Endothelial cell (in vitro differentiated cells): ENCODE measurements at regions not wholly inside any gene's neighbourhood (a gene's known extent, or its start where the extent isn't known, plus 50 kb on each side); places are given as distances from the start of the nearest gene placed in this dataset.
A peak's percentile ranks its signal among the peaks of the same experiment; 100 is the strongest.

Experiments
- DNase-seq: peaks from one replicate; pipeline ENCODE4 v3.0.0; 2021; ENCODE audit warnings: low spot score
- H3K27ac Mint-ChIP-seq: one replicate; pipeline ENCODE4 v1.8.0; 2021; ENCODE audit warnings: mixed read lengths, inconsistent platforms; ENCODE audit not compliant: unreplicated experiment
- H3K27me3 Mint-ChIP-seq: one replicate; pipeline ENCODE4 v1.8.0; 2021; ENCODE audit warnings: mild to moderate bottlenecking, moderate library complexity, mixed read lengths, inconsistent platforms; ENCODE audit not compliant: unreplicated experiment
- H3K36me3 Mint-ChIP-seq: one replicate; pipeline ENCODE4 v1.8.0; 2021; ENCODE audit warnings: mild to moderate bottlenecking, low read depth, mixed read lengths, inconsistent platforms; ENCODE audit not compliant: unreplicated experiment
- H3K4me1 Mint-ChIP-seq: one replicate; pipeline ENCODE4 v1.8.0; 2021; ENCODE audit warnings: mild to moderate bottlenecking, mixed read lengths, inconsistent platforms; ENCODE audit not compliant: unreplicated experiment
- H3K4me3 Mint-ChIP-seq: one replicate; pipeline ENCODE4 v1.8.0; 2021; ENCODE audit warnings: mild to moderate bottlenecking, mixed read lengths, inconsistent platforms; ENCODE audit not compliant: unreplicated experiment
- H3K9me3 Mint-ChIP-seq: one replicate; pipeline ENCODE4 v1.8.0; 2021; ENCODE audit warnings: mixed read lengths, inconsistent platforms; ENCODE audit not compliant: unreplicated experiment
- TF ChIP-seq, protein P1 (sequence below): fragments of 200-600 bp; sonication (generic); IDR thresholded peaks from one replicate; pipeline ENCODE4 v1.5.0; 2021; ENCODE audit warnings: antibody characterized with exemption; ENCODE audit not compliant: unreplicated experiment

DNA sequence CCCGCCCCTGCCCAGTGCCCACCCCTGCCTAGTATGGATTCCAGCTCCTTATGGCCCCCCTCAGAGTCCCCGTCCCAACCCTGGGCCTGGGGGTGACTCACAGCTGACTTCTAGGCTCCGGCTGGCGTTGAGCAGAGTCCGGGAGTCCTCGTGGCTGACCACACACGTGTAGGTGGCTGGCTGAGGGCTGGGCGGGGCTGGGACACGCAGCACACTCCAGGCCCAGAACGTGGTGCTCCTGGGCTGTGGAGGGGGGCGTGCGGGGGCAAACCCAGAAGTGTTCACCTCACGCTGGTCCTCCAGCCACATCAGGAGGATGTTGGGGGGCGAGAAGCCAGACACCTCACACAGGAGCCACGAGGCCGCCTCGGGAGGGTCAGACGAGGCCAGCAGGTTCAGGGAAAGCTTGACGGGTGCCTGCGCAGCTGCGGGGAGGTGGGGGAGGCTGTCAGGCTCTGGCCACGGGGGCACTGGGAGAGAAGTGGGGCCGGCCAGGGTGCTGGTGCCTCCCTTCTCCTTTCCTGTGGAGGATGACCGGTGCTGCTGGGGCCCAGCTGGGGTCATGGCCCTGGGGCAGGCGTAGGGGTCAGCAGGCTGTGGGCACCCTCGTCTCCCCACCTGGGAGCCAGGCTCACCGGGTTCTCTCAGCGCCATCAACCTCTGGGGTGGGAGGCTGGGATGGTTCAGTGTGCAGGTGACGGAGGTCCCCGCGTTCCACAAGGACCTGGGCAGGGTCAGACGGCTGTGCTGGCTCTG lies 314.1 kb downstream of the TMEM121 start:
- no peak for DNase-seq
- Mint-ChIP-seq H3K4me1 (no peaks in the 10 kb centered on the region), H3K9me3 (peaks cover 45% of the 10 kb centered on the region), H3K36me3 (peaks cover 30% of the 10 kb centered on the region), H3K27me3 (peaks cover 22% of the 10 kb centered on the region), H3K27ac (no peak overlapping the region), H3K4me3 (no peak overlapping the region)
- TF ChIP-seq, protein P1, sequence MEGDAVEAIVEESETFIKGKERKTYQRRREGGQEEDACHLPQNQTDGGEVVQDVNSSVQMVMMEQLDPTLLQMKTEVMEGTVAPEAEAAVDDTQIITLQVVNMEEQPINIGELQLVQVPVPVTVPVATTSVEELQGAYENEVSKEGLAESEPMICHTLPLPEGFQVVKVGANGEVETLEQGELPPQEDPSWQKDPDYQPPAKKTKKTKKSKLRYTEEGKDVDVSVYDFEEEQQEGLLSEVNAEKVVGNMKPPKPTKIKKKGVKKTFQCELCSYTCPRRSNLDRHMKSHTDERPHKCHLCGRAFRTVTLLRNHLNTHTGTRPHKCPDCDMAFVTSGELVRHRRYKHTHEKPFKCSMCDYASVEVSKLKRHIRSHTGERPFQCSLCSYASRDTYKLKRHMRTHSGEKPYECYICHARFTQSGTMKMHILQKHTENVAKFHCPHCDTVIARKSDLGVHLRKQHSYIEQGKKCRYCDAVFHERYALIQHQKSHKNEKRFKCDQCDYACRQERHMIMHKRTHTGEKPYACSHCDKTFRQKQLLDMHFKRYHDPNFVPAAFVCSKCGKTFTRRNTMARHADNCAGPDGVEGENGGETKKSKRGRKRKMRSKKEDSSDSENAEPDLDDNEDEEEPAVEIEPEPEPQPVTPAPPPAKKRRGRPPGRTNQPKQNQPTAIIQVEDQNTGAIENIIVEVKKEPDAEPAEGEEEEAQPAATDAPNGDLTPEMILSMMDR = no peak

DNA sequence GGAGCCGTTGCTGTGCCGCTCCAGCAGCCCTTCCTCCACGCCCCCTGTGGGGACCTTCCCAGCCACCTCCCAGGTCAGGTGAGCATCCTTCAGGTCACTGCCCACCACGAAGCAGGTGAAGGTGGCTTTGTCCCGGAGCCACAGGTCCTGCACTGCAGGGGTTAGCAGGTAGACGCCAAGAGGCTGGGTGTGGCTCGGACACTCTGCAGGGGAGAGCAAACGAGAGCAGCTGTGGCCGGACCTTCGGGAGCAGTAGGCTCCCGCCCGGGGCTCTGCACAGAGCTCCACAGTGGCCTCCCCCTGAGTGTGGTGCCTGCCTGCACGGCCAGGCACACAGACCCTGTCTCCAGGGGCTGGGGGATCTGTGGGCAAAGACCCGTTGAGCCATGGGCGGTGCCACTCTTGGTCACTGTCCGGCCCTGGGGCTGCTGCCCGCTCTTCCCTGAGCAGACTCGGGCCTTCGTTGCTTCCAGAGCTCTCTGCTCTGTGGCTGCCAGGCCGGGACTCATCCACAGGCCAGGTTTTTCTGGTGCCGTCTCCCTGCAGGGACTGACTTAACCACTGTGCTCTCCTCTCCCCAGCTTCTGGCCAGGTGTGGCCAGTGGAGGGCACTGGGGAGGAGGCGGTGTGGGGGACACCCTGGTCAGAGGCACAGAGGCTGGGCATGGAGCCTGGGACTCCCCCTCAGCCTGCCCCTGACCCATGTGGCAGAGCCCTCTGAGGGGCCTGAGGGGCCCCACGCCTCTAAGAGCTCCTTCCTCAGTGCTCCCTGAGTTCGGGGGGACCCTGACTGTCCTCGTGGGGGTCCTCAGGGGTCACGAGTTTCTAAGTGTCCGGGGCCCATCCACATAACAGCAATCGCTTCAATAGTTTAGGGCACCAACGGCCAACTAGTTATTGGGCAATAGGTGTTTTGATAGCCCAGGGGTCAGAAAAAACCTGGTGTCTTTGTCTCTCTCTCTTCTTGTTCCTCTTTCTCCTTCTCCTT lies 314.9 kb downstream of the TMEM121 start:
- H3K27me3 Mint-ChIP-seq = peaks cover 21% of the 10 kb centered on the region
- H3K4me3 Mint-ChIP-seq = peak overlapping the region; percentile 77
- no peaks in the 10 kb centered on the region for H3K4me1 Mint-ChIP-seq
- TF ChIP-seq, protein P1 = no peak
- H3K9me3 Mint-ChIP-seq = peaks cover 41% of the 10 kb centered on the region
- H3K36me3 Mint-ChIP-seq = peaks cover 29% of the 10 kb centered on the region
- no peak overlapping the region for H3K27ac Mint-ChIP-seq
- DNase-seq = no peak

DNA sequence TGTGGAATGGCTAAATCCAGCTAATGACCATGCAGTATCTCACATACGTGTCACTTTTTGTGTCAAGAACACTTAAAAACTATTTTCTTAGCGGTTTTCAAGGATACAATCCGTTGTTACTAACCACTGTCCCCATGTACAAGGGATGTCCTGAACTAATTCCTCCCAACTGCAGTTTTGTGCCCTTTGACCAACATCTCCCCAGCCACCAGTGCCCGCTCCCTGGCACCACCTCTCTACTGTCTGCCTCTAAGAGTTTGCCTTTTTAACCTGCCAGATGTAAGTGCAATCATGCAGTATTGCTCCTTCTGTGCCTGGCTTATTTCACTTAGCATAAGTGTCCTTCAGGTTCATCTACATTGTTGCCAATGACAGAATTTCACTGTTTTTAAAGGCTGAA lies 315.7 kb downstream of the TMEM121 start:
- H3K9me3 Mint-ChIP-seq = peaks cover 43% of the 10 kb centered on the region
- H3K27ac Mint-ChIP-seq = no peak overlapping the region
- H3K4me1 Mint-ChIP-seq = no peaks in the 10 kb centered on the region
- H3K4me3 Mint-ChIP-seq = peak overlapping the region; percentile 77
- H3K36me3 Mint-ChIP-seq = peaks cover 31% of the 10 kb centered on the region
- H3K27me3 Mint-ChIP-seq = peaks cover 26% of the 10 kb centered on the region
- TF ChIP-seq, protein P1 = no peak
- no peak for DNase-seq

DNA sequence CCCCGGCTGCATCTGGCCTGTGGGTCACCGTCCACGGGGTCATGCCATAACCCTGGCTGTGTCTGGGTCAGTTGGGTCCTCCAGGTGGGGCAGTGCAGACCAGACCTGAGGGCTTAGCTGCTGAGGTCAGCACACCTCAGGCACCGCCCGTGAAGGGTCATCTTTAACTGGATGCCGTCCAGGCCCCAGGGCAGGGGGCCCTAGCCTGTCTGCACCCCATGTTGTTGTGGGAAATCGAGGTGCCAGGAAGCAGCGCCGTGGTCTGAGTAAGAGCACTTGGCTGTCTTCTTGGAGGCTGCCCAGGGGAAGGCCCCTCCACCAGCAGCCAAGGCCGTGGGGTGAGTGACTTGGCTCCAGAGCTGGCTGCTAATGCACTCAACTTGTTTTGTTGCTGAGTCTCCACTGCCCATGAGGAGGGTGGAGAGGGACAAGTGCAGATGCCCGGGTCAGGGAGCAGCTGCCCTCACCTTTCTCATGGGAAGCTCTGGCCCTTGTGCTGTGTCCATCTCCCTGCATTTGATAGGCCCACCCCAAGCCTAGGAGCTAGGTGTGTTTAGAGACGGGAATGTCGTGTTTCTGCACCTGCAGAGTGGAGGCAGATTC lies 317.2 kb downstream of the TMEM121 start:
- no peak overlapping the region for H3K27ac Mint-ChIP-seq
- no peak for DNase-seq
- H3K4me3 Mint-ChIP-seq = no peak overlapping the region
- TF ChIP-seq, protein P1 = no peak
- peaks cover 21% of the 10 kb centered on the region for H3K27me3 Mint-ChIP-seq
- no peaks in the 10 kb centered on the region for H3K4me1 Mint-ChIP-seq
- peaks cover 28% of the 10 kb centered on the region for H3K36me3 Mint-ChIP-seq
- peaks cover 43% of the 10 kb centered on the region for H3K9me3 Mint-ChIP-seq
